HS-27A (cell line): ENCODE measurements at regions not wholly inside any gene's neighbourhood (a gene's known extent, or its start where the extent isn't known, plus 50 kb on each side); places are given as distances from the start of the nearest gene placed in this dataset.

Experiments used
- DNase-seq: peaks from one replicate; pipeline ENCODE4 v3.0.0-alpha.2; 2012; ENCODE audit warnings: low read depth, missing footprints

DNA sequence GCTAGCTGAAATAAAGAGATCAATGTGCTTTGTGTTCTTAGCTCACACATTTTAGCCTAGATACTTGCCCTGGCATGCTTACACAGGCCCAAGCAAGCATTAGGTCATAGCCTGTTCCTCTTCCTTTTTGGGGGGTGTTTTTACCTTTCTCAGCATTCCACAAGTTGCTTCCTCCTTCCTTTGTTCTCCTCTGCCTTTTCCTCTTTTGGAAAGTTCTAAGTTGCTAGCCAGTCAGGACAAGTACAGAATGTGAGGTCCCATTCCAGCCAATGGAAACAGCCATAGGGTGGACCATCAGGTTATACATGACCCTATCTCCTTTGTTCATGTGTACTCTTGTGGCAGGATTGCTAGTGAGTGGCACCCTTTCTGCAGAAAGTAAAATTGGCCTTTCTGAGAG, 154.9 kb downstream of the RASSF9 start:
- no peak for DNase-seq

DNA sequence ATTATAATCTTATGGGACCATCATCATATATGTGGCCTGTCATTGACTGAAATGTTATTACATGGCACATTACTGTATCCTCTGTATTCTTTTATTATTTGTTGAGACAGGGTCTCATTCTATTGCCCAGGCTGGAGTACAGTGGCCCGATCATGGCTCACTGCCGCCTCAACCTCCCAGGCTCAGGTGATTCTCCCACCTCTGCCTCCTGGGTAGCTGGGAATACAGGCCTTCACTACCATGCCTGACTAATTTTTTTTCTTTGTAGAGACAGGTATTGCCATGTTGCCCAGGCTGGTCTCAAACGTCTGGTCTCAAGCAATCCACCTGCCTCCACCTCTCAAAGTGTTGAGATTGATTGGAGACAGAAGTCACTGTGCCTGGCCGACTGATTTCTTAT, 153.2 kb downstream of the RASSF9 start:
- no peak for DNase-seq

GRCh38 chr12:85688837-85689236, 147.4 kb downstream of the RASSF9 start:
- no peak for DNase-seq

- no peak for DNase-seq
Measured at GRCh38 chr12:85690146-85690545, 146.1 kb downstream of the RASSF9 start.

GRCh38 chr12:85693093-85693665, 143.0 kb downstream of the RASSF9 start:
- no peak for DNase-seq

GRCh38 chr12:85695097-85695715, 141.0 kb downstream of the RASSF9 start:
- DNase-seq, result no peak

DNA sequence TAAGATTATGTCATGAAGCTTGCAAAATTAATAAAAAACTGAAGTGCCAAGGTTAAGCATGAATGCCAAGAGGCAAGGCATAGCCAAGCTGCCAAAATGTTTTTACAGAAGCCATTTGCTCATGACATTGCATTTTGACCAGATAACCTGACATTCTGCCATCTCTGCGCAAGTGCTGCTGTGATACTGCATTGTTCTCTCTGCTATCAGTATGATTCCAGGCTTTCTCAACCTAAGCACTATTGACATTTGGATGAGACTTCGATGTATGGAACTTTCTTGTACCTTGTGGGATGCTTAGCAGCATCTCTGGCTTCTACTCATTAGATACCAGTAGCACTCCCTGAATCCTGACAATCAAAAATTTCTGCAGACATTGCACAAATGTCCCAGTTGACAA, 139.2 kb downstream of the RASSF9 start:
- no peak for DNase-seq

DNA sequence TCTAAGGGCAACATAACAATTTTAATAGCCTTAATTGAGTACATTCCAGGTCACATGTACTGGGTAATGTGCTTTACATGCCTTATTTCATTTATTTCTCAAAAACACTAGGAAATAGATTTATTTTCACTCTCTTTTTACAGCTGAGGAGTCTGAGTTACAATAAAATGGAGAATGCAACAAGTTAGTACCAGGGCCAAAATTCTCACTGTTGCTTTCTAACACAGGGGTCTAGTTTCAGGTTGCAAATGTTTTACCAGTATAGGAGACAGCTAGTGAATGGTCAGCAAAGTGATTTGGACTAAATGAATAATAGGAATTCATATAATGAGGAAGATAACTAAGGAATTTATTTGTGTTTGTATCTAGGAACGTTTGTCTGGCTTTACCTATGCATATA, 137.3 kb downstream of the RASSF9 start:
- no peak for DNase-seq

DNA sequence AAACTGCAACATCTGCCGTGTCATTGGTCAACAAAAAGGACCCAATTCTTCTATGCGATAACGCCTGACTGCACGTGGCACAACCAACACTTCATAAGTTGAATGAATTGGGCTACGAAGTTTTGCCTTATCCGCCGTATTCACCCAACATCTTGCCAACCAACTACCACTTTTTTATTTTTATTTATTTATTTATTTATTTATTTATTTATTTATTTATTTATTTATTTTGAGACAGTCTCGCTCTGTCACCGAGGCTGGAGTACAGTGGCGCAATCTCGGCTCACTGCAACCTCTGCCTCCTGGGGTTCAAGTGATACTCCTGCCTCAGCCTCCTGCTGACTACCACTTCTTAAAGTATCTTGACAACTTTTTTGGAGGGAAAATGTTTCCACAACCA, 127.4 kb downstream of the RASSF9 start:
- no peak for DNase-seq

DNA sequence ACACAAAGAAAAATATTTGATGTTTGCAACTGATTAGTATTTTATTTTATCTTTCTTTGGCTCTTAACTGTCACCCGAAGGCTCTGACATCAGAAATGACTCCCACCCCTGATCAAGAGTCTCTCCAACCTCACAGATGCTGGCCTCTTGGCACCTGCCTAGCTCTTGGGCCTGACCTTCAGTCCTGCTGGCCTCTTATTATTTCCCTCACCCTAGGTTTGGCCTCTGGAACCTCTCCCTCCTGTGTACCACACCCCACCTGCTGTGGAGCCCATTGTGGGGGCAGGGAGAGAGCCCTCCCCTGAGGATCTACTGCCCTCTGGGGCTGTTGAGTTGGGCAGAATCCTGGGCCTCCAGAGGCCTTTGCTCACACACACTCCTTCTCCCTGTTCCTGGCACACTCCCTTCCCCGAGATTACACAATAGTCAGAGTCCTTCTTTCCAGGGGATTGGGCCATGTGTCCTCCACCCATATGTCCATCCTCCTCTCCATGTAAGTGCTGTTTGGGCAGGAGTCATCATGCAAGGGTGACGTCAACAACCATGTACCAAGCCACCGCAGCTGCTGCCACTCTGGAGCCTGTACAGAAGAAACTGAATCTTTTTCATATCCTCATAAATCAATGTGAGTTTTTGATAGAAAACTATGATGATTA, 124.3 kb downstream of the RASSF9 start:
- DNase-seq, result no peak

DNA sequence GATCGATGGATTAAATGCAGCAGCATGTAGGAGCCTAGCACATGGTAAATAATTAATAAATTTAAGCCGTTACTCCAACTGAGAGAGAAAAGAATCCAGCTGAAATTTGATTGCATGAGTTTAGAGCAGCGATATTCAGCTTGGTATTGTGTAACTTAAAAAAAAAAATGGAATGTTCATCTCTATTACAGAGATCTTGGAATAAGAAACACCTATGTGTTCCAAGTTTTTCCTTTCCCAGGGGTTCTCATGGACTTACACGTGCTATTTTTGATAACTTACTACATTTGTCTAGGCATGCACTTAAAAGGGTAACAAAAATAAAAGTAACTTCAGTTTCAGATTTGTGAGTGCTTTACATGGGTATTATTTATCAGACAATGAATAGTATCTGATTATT, 122.8 kb downstream of the RASSF9 start:
- no peak for DNase-seq

DNA sequence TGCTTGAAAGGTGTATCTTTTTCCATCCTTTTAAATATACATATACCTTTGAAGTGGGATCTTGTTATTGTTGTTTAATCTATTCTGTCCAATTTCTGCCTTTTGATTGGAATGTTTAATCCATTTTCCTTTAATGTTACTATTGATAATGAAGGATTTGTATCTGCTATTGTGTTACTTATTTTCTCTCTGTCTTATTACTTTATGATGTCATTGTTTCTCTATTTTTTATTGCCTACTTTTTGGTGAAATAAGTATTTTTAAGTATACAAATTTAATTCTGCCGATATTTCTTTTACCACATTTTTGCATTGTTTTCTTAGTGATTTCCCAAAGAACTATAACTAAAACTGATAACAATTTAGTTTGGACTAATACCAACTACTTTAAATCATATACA, 121.8 kb downstream of the RASSF9 start:
- DNase-seq, result no peak

- DNase-seq, result no peak
Measured at GRCh38 chr12:85720308-85721033, 115.7 kb downstream of the RASSF9 start.

DNA sequence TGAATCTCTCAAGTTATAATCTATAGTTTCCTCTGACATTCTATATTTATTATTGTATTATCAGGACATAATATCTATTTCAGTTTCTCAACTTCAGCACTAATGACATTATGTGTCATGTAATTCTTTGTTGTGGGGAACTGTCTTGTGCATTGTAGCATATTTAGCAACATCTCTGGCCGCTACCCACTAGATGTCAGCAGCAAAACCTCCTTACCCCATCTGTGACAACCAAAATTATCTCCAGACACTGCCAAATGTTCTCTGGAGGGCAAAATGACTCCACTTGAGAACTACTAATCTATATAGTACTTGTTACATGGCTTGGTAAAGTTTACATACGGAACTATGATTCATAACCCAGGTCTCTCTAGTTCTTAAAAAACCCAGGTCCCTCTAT, 110.2 kb downstream of the RASSF9 start:
- no peak for DNase-seq

GRCh38 chr12:85733221-85733840, 102.9 kb downstream of the RASSF9 start:
- no peak for DNase-seq

GRCh38 chr12:85733984-85734383, 102.2 kb downstream of the RASSF9 start:
- DNase-seq, result no peak

DNA sequence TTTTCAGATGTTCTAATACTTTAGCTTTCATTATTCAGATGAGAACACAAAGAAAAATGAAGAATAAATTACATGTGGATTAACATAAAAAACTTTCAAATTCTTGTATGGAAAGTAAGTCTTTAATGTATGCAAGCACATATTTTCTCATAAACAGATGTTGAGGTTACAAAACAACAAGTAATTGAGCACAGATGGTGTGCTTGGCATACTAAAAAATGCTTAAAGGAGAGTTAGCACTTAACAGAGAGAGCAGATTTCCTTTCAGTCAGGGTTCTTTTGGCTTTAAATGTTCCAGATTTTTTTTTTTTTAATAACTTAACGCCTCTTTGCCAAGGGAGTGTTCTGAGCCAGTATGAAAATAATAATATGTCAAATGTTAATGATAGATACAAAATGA, 96.0 kb downstream of the RASSF9 start:
- no peak for DNase-seq

GRCh38 chr12:85741046-85741445, 95.2 kb downstream of the RASSF9 start:
- DNase-seq, result no peak

- no peak for DNase-seq
Measured at GRCh38 chr12:85747941-85748495, 88.2 kb downstream of the RASSF9 start.
